ENCODE measurements at regions not wholly inside any gene's neighbourhood (a gene's known extent, or its start where the extent isn't known, plus 50 kb on each side); places are given as distances from the start of the nearest gene placed in this dataset.

DNA sequence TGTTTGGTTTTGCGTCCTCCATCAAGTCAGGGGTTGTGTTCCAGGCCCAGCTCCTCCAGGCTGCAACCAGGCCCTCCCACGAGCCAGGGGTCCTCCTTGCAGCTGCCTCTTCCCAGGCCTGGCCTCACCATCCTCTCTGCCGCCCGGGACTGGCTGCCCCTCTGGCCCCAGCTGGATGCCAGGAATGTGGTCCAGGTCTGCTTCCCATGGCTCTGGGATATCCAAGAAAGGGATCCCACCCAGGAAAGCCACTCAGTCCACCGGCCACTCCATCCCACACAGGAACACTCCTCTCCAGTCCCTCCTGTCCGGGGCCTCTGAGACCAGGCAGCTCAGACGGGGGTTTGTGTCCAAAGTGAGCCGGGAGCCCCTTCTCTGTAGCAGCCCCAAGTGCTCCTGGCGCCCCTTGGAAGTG, 336.4 kb downstream of the BRD1 start:
- DNase-seq, result no peak
- H3K36me3 ChIP-seq (replicated peaks in 1 of 2), result no peaks in the 10 kb centered on the region
- no peaks in the 10 kb centered on the region for H3K4me1 ChIP-seq (replicated peaks in 1 of 2)
- 53 to 88% (median 79%) methylated on average over 6 to 9 of the region's 9 CpGs for WGBS, 4 donors
- H3K4me3 ChIP-seq, result no peak overlapping the region
- intact Hi-C loops (cut with DNase I), result no loop called here
- TF ChIP-seq POLR2A (IDR thresholded peaks at IDR 0.05), result no peak
- TF ChIP-seq, protein P1, sequence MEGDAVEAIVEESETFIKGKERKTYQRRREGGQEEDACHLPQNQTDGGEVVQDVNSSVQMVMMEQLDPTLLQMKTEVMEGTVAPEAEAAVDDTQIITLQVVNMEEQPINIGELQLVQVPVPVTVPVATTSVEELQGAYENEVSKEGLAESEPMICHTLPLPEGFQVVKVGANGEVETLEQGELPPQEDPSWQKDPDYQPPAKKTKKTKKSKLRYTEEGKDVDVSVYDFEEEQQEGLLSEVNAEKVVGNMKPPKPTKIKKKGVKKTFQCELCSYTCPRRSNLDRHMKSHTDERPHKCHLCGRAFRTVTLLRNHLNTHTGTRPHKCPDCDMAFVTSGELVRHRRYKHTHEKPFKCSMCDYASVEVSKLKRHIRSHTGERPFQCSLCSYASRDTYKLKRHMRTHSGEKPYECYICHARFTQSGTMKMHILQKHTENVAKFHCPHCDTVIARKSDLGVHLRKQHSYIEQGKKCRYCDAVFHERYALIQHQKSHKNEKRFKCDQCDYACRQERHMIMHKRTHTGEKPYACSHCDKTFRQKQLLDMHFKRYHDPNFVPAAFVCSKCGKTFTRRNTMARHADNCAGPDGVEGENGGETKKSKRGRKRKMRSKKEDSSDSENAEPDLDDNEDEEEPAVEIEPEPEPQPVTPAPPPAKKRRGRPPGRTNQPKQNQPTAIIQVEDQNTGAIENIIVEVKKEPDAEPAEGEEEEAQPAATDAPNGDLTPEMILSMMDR (IDR thresholded peaks at IDR 0.05), result no peak
- H3K9me3 ChIP-seq (replicated peaks in 1 of 3), result no peaks in the 10 kb centered on the region
- H3K27ac ChIP-seq, result no peak overlapping the region
- no peaks in the 10 kb centered on the region for H3K27me3 ChIP-seq

DNA sequence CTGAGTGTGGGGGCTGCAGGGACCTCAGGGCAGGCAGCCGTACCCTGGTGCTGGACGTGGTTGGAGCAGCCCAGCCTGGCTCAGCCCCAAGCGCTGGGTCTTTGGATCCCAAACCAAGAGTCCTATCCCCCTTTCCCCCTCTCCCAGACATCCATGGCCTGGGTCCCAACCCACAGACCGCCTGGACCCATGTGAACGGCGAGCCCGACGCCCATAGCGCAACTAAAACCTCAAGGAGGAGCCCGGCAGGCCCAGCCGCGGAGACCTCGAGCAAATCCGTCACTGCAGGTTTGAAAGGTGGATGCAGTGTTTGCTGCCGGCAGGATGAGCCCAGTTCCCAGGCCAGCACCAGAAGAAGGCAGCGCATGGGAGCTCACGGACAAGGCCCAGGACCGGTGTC, 337.0 kb downstream of the BRD1 start:
- H3K27ac ChIP-seq, result no peak overlapping the region
- intact Hi-C loops (cut with DNase I), result no loop called here
- H3K36me3 ChIP-seq (replicated peaks in 1 of 2), result no peaks in the 10 kb centered on the region
- no peak for DNase-seq
- no peak overlapping the region for H3K4me3 ChIP-seq
- no peaks in the 10 kb centered on the region for H3K4me1 ChIP-seq (replicated peaks in 1 of 2)
- no peaks in the 10 kb centered on the region for H3K27me3 ChIP-seq
- TF ChIP-seq, protein P1 (IDR thresholded peaks at IDR 0.05), result no peak
- TF ChIP-seq POLR2A (IDR thresholded peaks at IDR 0.05), result no peak
- 88 to 93% (median 90%) methylated on average over 13 to 18 of the region's 18 CpGs for WGBS, 4 donors
- H3K9me3 ChIP-seq (replicated peaks in 1 of 3), result no peaks in the 10 kb centered on the region

DNA sequence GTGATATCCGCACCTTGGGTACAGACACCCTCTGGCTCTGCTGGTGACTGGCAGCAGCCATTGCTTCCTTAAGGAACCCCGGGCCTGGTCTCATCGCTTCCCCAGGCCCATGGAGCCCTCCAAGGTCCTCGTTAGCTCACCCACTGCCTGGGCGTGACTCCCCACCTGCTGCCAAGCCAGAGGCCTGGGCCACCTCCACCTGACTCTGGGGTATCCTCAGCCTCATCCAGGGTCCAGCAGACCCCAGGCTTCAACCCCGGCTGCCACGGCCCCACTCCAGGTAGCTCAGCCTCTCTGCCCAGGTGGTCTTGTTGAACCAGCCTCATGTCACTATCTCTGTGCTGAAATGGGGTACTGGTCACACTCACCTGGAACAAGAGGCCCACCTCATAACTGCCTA, 337.9 kb downstream of the BRD1 start:
- no peak overlapping the region for H3K4me3 ChIP-seq
- H3K36me3 ChIP-seq (replicated peaks in 1 of 2), result no peaks in the 10 kb centered on the region
- no peak overlapping the region for H3K27ac ChIP-seq
- WGBS, 4 donors, result 89 to 100% (median 95%) methylated on average over 5 to 7 of the region's 7 CpGs
- no peak for DNase-seq
- H3K4me1 ChIP-seq (replicated peaks in 1 of 2), result no peaks in the 10 kb centered on the region
- no peaks in the 10 kb centered on the region for H3K9me3 ChIP-seq (replicated peaks in 1 of 3)
- intact Hi-C loops (cut with DNase I), result no loop called here
- H3K27me3 ChIP-seq, result no peaks in the 10 kb centered on the region
- TF ChIP-seq, protein P1 (IDR thresholded peaks at IDR 0.05), result no peak
- no peak for TF ChIP-seq POLR2A (IDR thresholded peaks at IDR 0.05)

DNA sequence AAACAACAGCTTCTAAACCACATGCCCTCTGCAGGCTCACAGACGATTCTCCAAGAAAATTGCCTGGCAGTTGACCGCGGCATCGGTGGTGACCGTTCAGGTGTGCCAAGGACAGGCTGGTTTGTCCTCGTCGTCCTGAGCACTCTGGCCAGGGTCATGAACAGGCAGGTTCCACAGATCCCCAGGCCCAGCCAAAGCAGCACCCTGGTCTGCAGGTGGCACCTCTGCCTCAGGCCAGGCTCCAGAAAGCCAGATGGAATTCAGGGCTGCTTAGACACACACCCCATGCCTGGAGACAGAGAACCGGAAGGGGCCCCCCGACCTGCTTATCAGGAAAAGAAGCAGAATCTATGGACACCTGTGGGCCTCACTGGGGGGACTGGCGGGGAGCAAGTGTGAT, 338.7 kb downstream of the BRD1 start:
- intact Hi-C loops (cut with DNase I), result no loop called here
- H3K9me3 ChIP-seq (replicated peaks in 1 of 3), result no peaks in the 10 kb centered on the region
- DNase-seq, result peak in 1 of 7 donors; percentile 35
- H3K27me3 ChIP-seq, result no peaks in the 10 kb centered on the region
- no peak overlapping the region for H3K4me3 ChIP-seq
- no peaks in the 10 kb centered on the region for H3K4me1 ChIP-seq (replicated peaks in 1 of 2)
- TF ChIP-seq POLR2A (IDR thresholded peaks at IDR 0.05), result no peak
- TF ChIP-seq, protein P1 (IDR thresholded peaks at IDR 0.05), result no peak
- H3K36me3 ChIP-seq (replicated peaks in 1 of 2), result no peaks in the 10 kb centered on the region
- 73 to 86% (median 79%) methylated on average over 7 to 10 of the region's 10 CpGs for WGBS, 4 donors
- H3K27ac ChIP-seq, result no peak overlapping the region

All from adrenal gland (tissue), 9 donors.